Epithelial cell of esophagus (primary cell): ENCODE measurements at regions not wholly inside any gene's neighbourhood (a gene's known extent, or its start where the extent isn't known, plus 50 kb on each side); places are given as distances from the start of the nearest gene placed in this dataset.

Experiments used
- DNase-seq: peaks from one replicate; pipeline ENCODE4 v3.0.0; 2010; ENCODE audit warnings: low read depth
- H3K4me3 ChIP-seq: 2 replicates; pipeline ENCODE4 v1.5.1; 2011; ENCODE audit warnings: mild to moderate bottlenecking, low read length, control low read depth
- CTCF ChIP-seq: IDR thresholded peaks from 2 replicates; pipeline ENCODE4 v1.5.1; 2011; ENCODE audit warnings: low read depth, mild to moderate bottlenecking, low read length, control low read depth, inconsistent platforms; ENCODE audit not compliant: insufficient read depth; ENCODE audit errors: missing control alignments

- no peak for DNase-seq
- no peak overlapping the region for H3K4me3 ChIP-seq
- no peak for TF ChIP-seq CTCF
Measured at GRCh38 chr5:83839256-83839655, 118.6 kb upstream of the HAPLN1 start.

GRCh38 chr5:83837265-83837907 lies 116.7 kb upstream of the HAPLN1 start:
- no peak for TF ChIP-seq CTCF
- H3K4me3 ChIP-seq: no peak overlapping the region
- no peak for DNase-seq

GRCh38 chr5:83834306-83834705 lies 113.7 kb upstream of the HAPLN1 start:
- DNase-seq: no peak
- no peak for TF ChIP-seq CTCF
- no peak overlapping the region for H3K4me3 ChIP-seq

GRCh38 chr5:83831834-83832233 lies 111.2 kb upstream of the HAPLN1 start:
- H3K4me3 ChIP-seq: no peak overlapping the region
- TF ChIP-seq CTCF: no peak
- no peak for DNase-seq

- H3K4me3 ChIP-seq: no peak overlapping the region
- peak; percentile 19 for DNase-seq
- no peak for TF ChIP-seq CTCF
Measured at GRCh38 chr5:83827111-83827557, 106.5 kb upstream of the HAPLN1 start.

- no peak overlapping the region for H3K4me3 ChIP-seq
- no peak for DNase-seq
- no peak for TF ChIP-seq CTCF
Measured at GRCh38 chr5:83817591-83817990, 96.9 kb upstream of the HAPLN1 start.

- no peak for DNase-seq
- TF ChIP-seq CTCF: no peak
- no peak overlapping the region for H3K4me3 ChIP-seq
Measured at GRCh38 chr5:83815661-83816060, 95.0 kb upstream of the HAPLN1 start.
